ENCODE measurements at regions not wholly inside any gene's neighbourhood (a gene's known extent, or its start where the extent isn't known, plus 50 kb on each side); places are given as distances from the start of the nearest gene placed in this dataset.

DNA sequence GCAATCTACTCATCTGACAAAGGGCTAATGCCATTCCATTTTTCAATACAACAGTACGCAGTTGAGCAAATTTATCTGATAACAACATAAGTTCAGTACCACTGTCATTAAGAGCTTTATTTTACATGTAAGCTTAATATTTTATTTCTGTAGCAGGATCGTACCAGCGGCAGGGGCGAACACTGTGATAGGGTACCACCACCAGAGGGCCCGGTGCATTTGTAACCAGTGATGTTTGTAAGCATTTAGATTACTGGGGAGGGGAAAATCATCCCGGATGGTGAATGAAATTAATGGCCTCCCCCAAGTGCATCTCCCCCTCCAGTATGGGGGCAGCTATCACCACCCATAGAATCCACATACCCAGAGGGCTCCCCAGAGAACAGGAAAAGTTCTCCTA, 179.0 kb downstream of the ADGRA3 start:
- no peak for ATAC-seq

DNA sequence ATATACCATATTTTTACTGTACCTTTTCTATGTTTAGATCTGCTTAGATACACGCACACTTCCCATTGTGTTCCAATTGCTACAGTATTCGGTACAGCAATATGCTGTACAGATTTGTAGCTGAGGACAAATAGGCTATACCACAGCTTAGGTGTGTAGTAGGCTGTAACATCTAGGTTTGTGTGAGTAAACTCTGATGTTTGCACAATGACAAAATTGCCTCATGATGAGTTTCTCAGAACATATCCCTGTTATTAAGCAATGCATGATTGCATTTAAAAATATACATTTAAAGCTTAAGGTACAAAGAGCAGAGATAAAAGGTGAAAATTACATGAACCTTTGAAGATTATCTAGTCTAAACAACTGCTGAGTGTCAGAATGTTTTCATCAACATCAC, 181.7 kb downstream of the ADGRA3 start:
- Mint-ChIP-seq H3K27me3 (ENCODE audit: low read depth) (no peaks in the 10 kb centered on the region), H3K4me1 (ENCODE audit: low read depth) (no peaks in the 10 kb centered on the region), H3K36me3 (ENCODE audit: insufficient read depth) (no peaks in the 10 kb centered on the region), H3K4me3 (no peak overlapping the region), H3K9me3 (peaks cover 4% of the 10 kb centered on the region)
- DNase-seq: no peak
- ATAC-seq: no peak

More for the DNA sequence above, 179.0 kb downstream of the ADGRA3 start:
- H3K4me3 Mint-ChIP-seq: no peak overlapping the region
- no peaks in the 10 kb centered on the region for H3K36me3 Mint-ChIP-seq (ENCODE audit: insufficient read depth)
- peaks cover 4% of the 10 kb centered on the region for H3K9me3 Mint-ChIP-seq
- DNase-seq: no peak
- H3K4me1 Mint-ChIP-seq (ENCODE audit: low read depth): no peaks in the 10 kb centered on the region
- H3K27me3 Mint-ChIP-seq (ENCODE audit: low read depth): no peaks in the 10 kb centered on the region

DNA sequence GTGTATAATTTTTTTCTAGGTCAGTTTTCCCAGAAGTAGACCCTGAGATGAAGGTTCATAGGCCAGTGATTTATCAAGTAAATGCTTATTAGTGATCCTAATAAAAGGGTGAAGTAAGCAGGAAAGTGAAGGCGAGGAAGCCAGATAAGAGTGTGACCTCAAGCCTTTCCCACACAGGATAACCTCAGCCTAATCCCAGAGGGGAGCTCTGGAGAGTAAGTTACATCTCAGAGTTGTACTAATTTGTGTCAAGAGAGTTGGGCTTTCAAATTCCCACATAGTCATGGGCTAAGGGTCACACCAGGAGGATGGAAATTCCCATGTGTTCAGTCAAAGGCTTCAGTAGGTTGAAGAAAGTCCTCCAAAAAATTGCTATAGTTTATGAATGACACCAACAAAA, 191.4 kb downstream of the ADGRA3 start:
- Mint-ChIP-seq H3K9me3 (peaks cover 8% of the 10 kb centered on the region), H3K27me3 (ENCODE audit: low read depth) (no peaks in the 10 kb centered on the region), H3K36me3 (ENCODE audit: insufficient read depth) (no peaks in the 10 kb centered on the region), H3K4me1 (ENCODE audit: low read depth) (no peaks in the 10 kb centered on the region), H3K4me3 (no peak overlapping the region)
- DNase-seq (no peak), ATAC-seq (no peak)

DNA sequence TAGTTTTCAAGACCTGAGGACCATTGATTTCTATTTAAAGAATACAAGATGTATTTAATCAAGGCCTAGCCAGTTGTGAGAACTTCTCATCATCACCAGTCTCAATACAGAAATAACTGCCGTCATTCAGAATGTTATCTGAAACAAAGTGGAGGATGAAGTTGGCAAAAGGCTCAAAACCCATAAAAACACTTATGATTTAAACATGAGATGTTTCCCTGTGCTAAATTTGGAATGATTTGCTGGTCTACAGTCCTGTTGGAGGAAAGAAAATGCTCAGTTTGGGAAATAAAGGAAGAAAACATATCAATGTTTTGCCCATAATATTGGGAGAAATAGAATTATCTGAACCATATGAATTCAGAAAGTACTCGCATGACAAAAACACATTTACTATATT, 192.2 kb downstream of the ADGRA3 start:
- no peaks in the 10 kb centered on the region for H3K36me3 Mint-ChIP-seq (ENCODE audit: insufficient read depth)

DNA sequence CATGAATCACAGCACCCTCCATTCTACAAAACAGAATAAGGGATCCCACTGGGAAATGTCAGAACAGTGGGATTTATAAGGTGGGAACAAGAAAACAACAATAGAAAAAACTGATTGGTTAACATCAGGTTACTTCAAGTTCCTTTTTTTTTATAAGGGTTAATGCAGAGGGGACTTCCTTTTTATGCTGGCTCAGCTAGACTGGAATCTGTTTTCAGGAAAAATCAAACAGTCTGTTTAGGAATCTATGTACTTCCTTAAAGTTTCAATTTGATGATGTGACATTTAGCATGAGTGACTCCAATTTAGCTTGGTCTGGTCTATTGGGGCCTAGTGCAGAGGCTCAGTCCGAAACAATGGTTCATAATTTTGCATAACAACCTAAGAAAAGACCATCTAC, 192.9 kb downstream of the ADGRA3 start:
- Mint-ChIP-seq H3K36me3 (ENCODE audit: insufficient read depth) (no peaks in the 10 kb centered on the region), H3K27me3 (ENCODE audit: low read depth) (no peaks in the 10 kb centered on the region), H3K4me1 (ENCODE audit: low read depth) (no peaks in the 10 kb centered on the region), H3K9me3 (peaks cover 5% of the 10 kb centered on the region), H3K4me3 (no peak overlapping the region)
- no peak for DNase-seq
- ATAC-seq: no peak

More for the DNA sequence above, 192.2 kb downstream of the ADGRA3 start:
- Mint-ChIP-seq H3K4me3 (no peak overlapping the region), H3K4me1 (ENCODE audit: low read depth) (no peaks in the 10 kb centered on the region), H3K27me3 (ENCODE audit: low read depth) (no peaks in the 10 kb centered on the region), H3K9me3 (peaks cover 5% of the 10 kb centered on the region)
- no peak for ATAC-seq
- DNase-seq: no peak

DNA sequence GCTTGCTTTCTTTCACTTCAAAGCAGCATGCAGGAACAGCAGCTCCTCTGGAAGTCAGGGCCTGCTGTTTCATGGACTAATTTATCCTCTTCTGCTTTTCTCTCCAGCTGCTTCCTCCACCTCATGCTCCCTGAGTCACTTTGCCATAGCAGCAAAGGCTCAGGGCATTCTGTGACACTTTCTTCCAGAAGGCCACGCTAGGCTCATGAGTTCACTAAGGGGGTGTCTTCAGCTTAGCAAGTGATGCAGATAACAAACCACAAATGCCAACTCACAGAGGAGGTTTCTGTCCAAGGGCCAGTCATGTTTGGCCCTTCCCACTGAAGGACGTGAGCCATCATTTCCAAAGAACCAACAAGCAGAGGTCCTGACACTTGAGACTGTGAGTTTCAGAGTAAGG, 200.2 kb downstream of the ADGRA3 start:
- DNase-seq (no peak), ATAC-seq (peak in 1 of 2 donors; percentile 34)
- H3K9me3 Mint-ChIP-seq: peaks cover 6% of the 10 kb centered on the region
- no peaks in the 10 kb centered on the region for H3K4me1 Mint-ChIP-seq (ENCODE audit: low read depth)
- H3K36me3 Mint-ChIP-seq (ENCODE audit: insufficient read depth): no peaks in the 10 kb centered on the region
- H3K4me3 Mint-ChIP-seq: no peak overlapping the region
- H3K27me3 Mint-ChIP-seq (ENCODE audit: low read depth): no peaks in the 10 kb centered on the region

DNA sequence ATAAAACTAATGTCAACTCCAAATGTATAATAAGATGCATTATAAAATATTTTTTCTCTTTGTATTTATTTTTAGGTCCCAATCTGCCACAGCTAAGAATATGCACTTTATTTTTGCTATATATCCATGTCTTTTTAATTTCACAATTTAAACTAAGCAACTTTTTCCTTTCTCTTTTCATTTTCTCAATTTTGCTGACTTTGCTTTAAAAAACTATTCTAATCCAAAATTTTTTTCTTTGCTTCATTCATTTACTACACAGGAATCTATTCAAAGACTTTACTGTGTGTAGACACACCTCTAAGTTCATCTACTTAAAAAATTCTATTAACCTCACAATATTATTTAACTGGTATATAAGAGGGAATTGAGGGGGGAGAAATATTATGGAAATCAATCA, 201.9 kb downstream of the ADGRA3 start:
- no peaks in the 10 kb centered on the region for H3K27me3 Mint-ChIP-seq (ENCODE audit: low read depth)
- peaks cover 6% of the 10 kb centered on the region for H3K9me3 Mint-ChIP-seq
- H3K36me3 Mint-ChIP-seq (ENCODE audit: insufficient read depth): no peaks in the 10 kb centered on the region
- ATAC-seq (no peak), DNase-seq (no peak)
- H3K4me3 Mint-ChIP-seq: no peak overlapping the region
- no peaks in the 10 kb centered on the region for H3K4me1 Mint-ChIP-seq (ENCODE audit: low read depth)

DNA sequence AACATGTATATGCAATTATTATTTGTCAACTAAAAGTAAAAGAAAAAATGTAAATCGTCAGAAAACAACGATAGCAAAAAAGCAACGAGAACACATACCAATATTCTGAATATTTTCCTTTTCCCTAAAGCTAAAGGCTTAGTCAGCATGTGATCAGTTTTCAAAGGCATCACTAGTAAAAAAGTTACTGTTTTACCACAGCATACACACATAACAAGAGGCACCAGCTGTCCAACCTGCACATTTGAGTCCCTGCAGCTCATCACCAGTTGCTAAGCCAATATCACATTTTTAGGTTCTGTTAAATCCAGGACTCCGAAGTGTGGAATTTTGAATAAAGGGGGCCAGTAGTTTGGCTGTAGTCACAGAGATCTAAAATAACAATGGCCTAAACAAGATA, 203.8 kb downstream of the ADGRA3 start:
- no peaks in the 10 kb centered on the region for H3K27me3 Mint-ChIP-seq (ENCODE audit: low read depth)
- H3K9me3 Mint-ChIP-seq: peaks cover 3% of the 10 kb centered on the region
- no peak overlapping the region for H3K4me3 Mint-ChIP-seq
- H3K4me1 Mint-ChIP-seq (ENCODE audit: low read depth): no peaks in the 10 kb centered on the region
- ATAC-seq (no peak), DNase-seq (no peak)
- no peaks in the 10 kb centered on the region for H3K36me3 Mint-ChIP-seq (ENCODE audit: insufficient read depth)

DNA sequence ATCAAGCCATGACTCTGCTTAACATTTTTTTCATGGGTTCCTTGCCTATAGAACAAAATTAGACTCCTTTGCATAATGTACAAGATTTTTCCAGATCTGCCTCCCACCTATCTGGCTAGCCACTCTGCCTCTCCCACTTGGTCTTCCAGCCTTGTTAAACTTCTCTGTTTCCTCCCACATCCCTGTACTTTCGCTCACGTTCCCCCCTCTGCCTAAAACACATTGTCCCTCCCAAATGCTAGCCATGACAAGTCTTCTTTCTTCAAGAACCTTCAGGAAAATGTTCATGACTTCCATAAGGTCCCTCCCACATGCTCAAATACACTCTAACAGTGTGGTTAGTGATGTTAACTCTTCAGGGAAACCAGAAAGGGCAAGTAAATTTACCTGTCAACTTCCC, 214.6 kb downstream of the ADGRA3 start:
- ATAC-seq (no peak), DNase-seq (no peak)
- Mint-ChIP-seq H3K9me3 (peaks cover 35% of the 10 kb centered on the region), H3K4me3 (no peak overlapping the region), H3K27me3 (ENCODE audit: low read depth) (no peaks in the 10 kb centered on the region), H3K36me3 (ENCODE audit: insufficient read depth) (no peaks in the 10 kb centered on the region), H3K4me1 (ENCODE audit: low read depth) (no peaks in the 10 kb centered on the region)

DNA sequence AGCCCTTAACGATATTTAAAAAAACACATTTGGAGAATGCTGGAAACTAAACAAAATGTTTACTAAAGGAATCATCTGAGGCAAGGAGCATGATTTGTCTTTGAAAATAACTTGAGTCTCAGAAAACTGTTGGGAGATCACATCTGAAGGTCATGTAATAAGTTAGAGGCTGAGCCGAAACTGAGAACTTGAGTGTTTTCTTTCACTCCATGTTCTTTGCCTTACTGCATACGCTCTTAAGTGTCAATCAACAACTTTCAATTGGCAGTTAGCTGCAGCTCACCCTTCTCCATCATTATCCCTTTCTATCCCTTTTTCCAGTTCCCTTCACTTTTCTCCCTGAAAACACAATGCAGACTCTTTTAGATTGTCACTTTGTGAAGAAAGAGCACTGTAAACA, 216.2 kb downstream of the ADGRA3 start:
- H3K27me3 Mint-ChIP-seq (ENCODE audit: low read depth): no peaks in the 10 kb centered on the region
- H3K9me3 Mint-ChIP-seq: peaks cover 31% of the 10 kb centered on the region
- H3K36me3 Mint-ChIP-seq (ENCODE audit: insufficient read depth): no peaks in the 10 kb centered on the region
- H3K4me3 Mint-ChIP-seq: no peak overlapping the region
- H3K4me1 Mint-ChIP-seq (ENCODE audit: low read depth): no peaks in the 10 kb centered on the region
- ATAC-seq: no peak
- no peak for DNase-seq

DNA sequence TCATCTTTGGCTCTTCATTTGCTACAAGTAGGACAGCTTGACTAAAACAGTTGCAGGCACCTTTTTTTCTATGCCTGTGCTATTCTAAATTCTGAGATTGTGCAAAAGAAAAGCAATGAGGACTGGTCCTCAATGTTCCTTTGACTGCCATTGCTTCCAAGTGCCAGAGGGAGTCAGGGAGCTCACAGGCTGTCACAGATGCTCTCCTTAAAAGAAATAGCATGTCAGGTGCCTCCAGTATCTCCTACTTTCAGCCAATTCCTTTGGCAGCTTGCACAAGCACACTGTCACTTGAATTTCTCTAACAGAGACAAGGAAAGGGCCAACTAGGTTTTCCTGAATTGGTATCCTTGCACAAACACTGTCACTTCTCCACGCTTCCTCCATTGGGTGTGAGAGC, 228.2 kb downstream of the ADGRA3 start:
- no peak overlapping the region for H3K4me3 Mint-ChIP-seq
- ATAC-seq: no peak
- no peaks in the 10 kb centered on the region for H3K36me3 Mint-ChIP-seq (ENCODE audit: insufficient read depth)
- H3K9me3 Mint-ChIP-seq: peaks cover 10% of the 10 kb centered on the region
- H3K4me1 Mint-ChIP-seq (ENCODE audit: low read depth): no peaks in the 10 kb centered on the region
- DNase-seq: no peak
- no peaks in the 10 kb centered on the region for H3K27me3 Mint-ChIP-seq (ENCODE audit: low read depth)

DNA sequence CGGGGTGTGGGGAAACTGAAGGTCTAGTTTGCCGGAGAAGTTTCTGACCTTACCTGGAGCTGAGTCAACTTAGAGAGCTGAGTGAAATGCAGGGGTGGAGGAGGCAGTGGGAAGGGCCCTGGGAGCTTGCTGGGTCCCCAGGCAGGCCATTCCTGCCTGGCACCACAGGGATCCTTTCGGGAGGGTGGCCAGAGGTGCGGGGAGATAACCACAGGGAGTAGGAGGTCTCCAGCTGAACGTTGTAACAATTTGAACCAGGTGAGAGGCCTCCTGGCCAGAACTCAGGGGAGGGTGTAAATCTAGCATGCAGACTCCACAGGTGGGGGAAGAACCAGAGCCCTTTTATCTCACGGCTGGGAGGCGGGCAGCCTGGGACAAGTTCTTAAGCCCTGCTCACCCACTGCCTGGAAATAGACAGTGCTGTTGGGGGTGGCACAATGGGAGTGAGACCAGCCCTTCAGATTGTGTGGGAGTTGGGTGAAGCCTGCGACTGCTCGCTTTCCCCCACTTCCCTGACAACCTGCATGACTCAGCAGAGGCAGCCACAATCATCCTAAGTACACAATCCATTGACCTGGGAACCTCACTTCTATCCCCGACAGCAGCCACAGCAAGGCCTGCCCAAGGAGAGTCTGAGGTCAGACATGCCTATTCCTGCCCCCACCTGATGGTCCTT, 247.4 kb downstream of the ADGRA3 start:
- ATAC-seq (no peak), DNase-seq (no peak)
- Mint-ChIP-seq H3K4me3 (no peak overlapping the region), H3K4me1 (ENCODE audit: low read depth) (no peaks in the 10 kb centered on the region), H3K36me3 (ENCODE audit: insufficient read depth) (no peaks in the 10 kb centered on the region), H3K27me3 (ENCODE audit: low read depth) (peaks cover 2% of the 10 kb centered on the region), H3K9me3 (peaks cover 17% of the 10 kb centered on the region)

DNA sequence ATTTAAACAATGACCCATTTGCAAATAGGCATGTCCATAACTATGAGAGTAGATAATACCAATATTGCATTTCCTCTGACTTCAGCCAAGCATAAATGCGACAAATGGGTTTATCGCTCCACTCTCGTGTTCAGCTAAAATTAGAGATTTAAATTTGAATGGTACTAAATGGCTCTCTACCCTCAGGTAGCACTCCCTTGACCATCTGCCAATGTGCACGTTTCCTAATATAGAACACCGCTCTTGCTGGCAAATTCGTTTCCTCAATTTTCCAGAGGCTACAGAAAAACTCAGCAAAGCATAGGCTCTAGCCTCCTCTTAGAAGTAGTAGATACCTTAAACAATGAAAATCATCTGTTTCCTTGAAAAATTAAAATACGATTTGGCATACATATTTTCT, 251.6 kb downstream of the ADGRA3 start:
- H3K27me3 Mint-ChIP-seq (ENCODE audit: low read depth): peaks cover 2% of the 10 kb centered on the region
- DNase-seq (no peak), ATAC-seq (no peak)
- H3K9me3 Mint-ChIP-seq: peaks cover 20% of the 10 kb centered on the region
- H3K4me3 Mint-ChIP-seq: no peak overlapping the region
- no peaks in the 10 kb centered on the region for H3K36me3 Mint-ChIP-seq (ENCODE audit: insufficient read depth)
- no peaks in the 10 kb centered on the region for H3K4me1 Mint-ChIP-seq (ENCODE audit: low read depth)

DNA sequence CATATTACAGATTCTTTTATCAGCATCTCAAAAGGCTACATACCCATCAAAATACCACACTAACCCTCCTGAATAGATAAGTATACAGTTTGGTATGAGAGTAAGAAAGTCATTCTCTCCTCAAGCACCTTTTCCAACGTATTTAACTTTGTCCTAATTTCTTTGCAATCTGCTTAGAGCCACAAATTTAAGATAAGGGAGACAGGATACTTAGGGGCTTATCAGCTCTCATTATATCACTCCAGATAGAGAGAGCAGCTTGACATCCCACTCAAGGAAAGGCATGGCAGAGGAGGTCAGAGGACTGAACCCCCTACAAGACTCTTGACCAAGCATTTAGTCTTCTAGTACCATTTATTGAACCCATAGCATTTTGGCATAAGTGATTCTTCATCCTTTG, 262.4 kb downstream of the ADGRA3 start:
- ATAC-seq: no peak
- no peak for DNase-seq
- no peaks in the 10 kb centered on the region for H3K27me3 Mint-ChIP-seq (ENCODE audit: low read depth)
- H3K9me3 Mint-ChIP-seq: no peaks in the 10 kb centered on the region
- H3K36me3 Mint-ChIP-seq (ENCODE audit: insufficient read depth): no peaks in the 10 kb centered on the region
- no peaks in the 10 kb centered on the region for H3K4me1 Mint-ChIP-seq (ENCODE audit: low read depth)
- no peak overlapping the region for H3K4me3 Mint-ChIP-seq

DNA sequence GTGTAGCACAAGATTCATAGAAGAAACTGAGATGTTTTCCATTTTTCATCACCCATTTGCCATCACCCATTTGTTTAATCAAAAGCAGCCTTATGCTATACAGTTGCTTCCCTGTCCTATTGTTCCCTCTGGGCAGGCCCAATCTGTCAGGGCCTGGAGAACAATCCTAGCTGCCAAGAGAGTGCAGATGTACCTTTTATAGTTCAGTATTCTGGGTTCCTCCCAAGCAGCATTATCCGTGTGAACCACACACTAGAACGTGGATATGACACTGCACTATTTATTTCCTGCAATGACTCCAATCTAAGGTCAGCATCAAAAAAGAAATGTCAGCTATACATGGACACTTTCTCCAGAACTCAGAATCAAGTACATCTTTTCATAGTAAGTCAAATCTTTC, 269.0 kb downstream of the ADGRA3 start:
- ATAC-seq: no peak
- no peaks in the 10 kb centered on the region for H3K9me3 Mint-ChIP-seq
- no peak overlapping the region for H3K4me3 Mint-ChIP-seq
- H3K36me3 Mint-ChIP-seq (ENCODE audit: insufficient read depth): no peaks in the 10 kb centered on the region
- DNase-seq: no peak
- no peaks in the 10 kb centered on the region for H3K27me3 Mint-ChIP-seq (ENCODE audit: low read depth)
- no peaks in the 10 kb centered on the region for H3K4me1 Mint-ChIP-seq (ENCODE audit: low read depth)

DNA sequence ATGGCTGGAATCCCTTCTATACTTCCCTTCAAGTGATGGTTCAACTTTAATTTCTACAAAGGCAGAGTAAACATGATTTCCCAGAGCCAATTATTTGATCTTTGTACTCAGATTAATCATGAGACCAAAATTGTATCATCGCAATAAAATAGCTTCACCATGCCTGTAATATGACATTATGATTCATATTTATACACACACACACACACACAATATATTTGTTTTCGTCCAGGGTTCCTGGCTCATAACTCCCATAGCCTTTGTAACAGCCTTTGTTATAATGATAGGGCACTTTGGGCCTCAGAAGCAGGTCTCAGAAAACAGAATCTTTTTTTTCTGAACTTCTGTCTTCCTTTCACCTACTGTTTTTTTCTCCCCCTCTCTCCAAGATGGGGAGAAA, 270.6 kb downstream of the ADGRA3 start:
- Mint-ChIP-seq H3K36me3 (ENCODE audit: insufficient read depth) (no peaks in the 10 kb centered on the region), H3K9me3 (peaks cover 2% of the 10 kb centered on the region), H3K4me3 (no peak overlapping the region), H3K27me3 (ENCODE audit: low read depth) (no peaks in the 10 kb centered on the region), H3K4me1 (ENCODE audit: low read depth) (peaks cover 2% of the 10 kb centered on the region)
- ATAC-seq (no peak), DNase-seq (no peak)
